ENCODE measurements at regions not wholly inside any gene's neighbourhood (a gene's known extent, or its start where the extent isn't known, plus 50 kb on each side); places are given as distances from the start of the nearest gene placed in this dataset.

GRCh38 chr13:47081850-47082249, 185.0 kb upstream of the HTR2A start:
- Mint-ChIP-seq H3K9me3 (peaks cover 3% of the 10 kb centered on the region), H3K27ac (no peak overlapping the region), H3K4me1 (ENCODE audit: low read depth) (no peaks in the 10 kb centered on the region), H3K36me3 (ENCODE audit: low read depth) (no peaks in the 10 kb centered on the region), H3K27me3 (ENCODE audit: low read depth) (peaks cover 2% of the 10 kb centered on the region), H3K4me3 (no peak overlapping the region)
- CTCF ChIA-PET, result no interaction called here
- intact Hi-C loops (cut with micrococcal nuclease), result no loop called here
- DNase-seq, result no peak

- Mint-ChIP-seq H3K27me3 (ENCODE audit: low read depth) (peaks cover 2% of the 10 kb centered on the region), H3K4me1 (ENCODE audit: low read depth) (no peaks in the 10 kb centered on the region), H3K4me3 (no peak overlapping the region), H3K27ac (no peak overlapping the region), H3K9me3 (peaks cover 3% of the 10 kb centered on the region), H3K36me3 (ENCODE audit: low read depth) (no peaks in the 10 kb centered on the region)
- no peak for DNase-seq
- intact Hi-C loops (cut with micrococcal nuclease), result no loop called here
- CTCF ChIA-PET, result no interaction called here
Measured at GRCh38 chr13:47081246-47081645, 184.4 kb upstream of the HTR2A start.

DNA sequence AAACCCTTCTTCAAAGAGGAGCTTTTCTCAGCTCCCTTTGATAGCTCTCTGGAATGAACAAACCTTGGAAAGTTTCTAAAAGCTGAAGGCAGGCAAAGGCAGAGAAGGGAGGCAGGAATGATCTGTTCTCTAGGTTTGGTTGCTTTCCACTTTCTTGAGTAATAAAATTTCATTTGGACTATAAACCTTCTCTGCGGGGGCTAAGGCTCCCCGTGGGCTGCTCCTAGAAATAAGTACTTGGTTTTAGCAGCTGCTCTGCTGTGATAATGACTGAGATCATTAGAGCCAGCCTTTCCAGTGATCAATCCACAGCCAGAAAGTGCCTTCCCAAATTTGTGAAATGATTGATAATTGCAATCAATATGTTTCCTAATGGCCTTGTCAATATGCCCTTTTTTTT, 183.8 kb upstream of the HTR2A start:
- Mint-ChIP-seq H3K9me3 (peaks cover 3% of the 10 kb centered on the region), H3K27me3 (ENCODE audit: low read depth) (peaks cover 2% of the 10 kb centered on the region), H3K4me1 (ENCODE audit: low read depth) (no peaks in the 10 kb centered on the region), H3K27ac (no peak overlapping the region), H3K4me3 (no peak overlapping the region), H3K36me3 (ENCODE audit: low read depth) (no peaks in the 10 kb centered on the region)
- intact Hi-C loops (cut with micrococcal nuclease), result no loop called here
- no peak for DNase-seq
- CTCF ChIA-PET, result no interaction called here

DNA sequence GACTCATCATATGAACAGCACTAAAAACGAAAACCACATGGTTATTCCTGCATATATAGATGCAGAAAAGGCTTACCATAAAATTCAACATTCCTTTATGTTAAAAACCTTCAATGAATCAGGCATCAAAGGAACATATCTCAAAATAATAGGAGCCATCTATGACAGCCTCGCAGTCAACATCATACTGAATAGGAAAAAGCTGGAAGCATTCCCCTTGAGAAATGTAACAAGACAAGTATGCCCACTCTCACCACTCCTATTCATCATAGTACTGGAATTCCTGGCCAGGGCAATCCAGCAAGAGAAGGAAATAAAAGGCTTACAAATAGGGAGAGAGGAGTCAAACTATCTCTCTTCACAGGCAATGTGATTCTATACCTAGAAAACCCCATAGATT, 179.6 kb upstream of the HTR2A start:
- H3K4me3 Mint-ChIP-seq, result no peak overlapping the region
- no peak for DNase-seq
- CTCF ChIA-PET, result no interaction called here
- no peak overlapping the region for H3K27ac Mint-ChIP-seq
- no peaks in the 10 kb centered on the region for H3K36me3 Mint-ChIP-seq (ENCODE audit: low read depth)
- H3K9me3 Mint-ChIP-seq, result peaks cover 9% of the 10 kb centered on the region
- intact Hi-C loops (cut with micrococcal nuclease), result no loop called here
- H3K27me3 Mint-ChIP-seq (ENCODE audit: low read depth), result peaks cover 4% of the 10 kb centered on the region
- H3K4me1 Mint-ChIP-seq (ENCODE audit: low read depth), result no peaks in the 10 kb centered on the region

GRCh38 chr13:47069133-47069532, 172.3 kb upstream of the HTR2A start:
- CTCF ChIA-PET, result no interaction called here
- no peak for DNase-seq
- peaks cover 4% of the 10 kb centered on the region for H3K9me3 Mint-ChIP-seq
- peaks cover 14% of the 10 kb centered on the region for H3K27me3 Mint-ChIP-seq (ENCODE audit: low read depth)
- no peak overlapping the region for H3K27ac Mint-ChIP-seq
- no peaks in the 10 kb centered on the region for H3K36me3 Mint-ChIP-seq (ENCODE audit: low read depth)
- no peaks in the 10 kb centered on the region for H3K4me1 Mint-ChIP-seq (ENCODE audit: low read depth)
- intact Hi-C loops (cut with micrococcal nuclease), result no loop called here
- H3K4me3 Mint-ChIP-seq, result no peak overlapping the region

- no peak for DNase-seq
- no peaks in the 10 kb centered on the region for H3K36me3 Mint-ChIP-seq (ENCODE audit: low read depth)
- H3K27ac Mint-ChIP-seq, result no peak overlapping the region
- no peak overlapping the region for H3K4me3 Mint-ChIP-seq
- peaks cover 10% of the 10 kb centered on the region for H3K9me3 Mint-ChIP-seq
- CTCF ChIA-PET, result no interaction called here
- H3K27me3 Mint-ChIP-seq (ENCODE audit: low read depth), result peaks cover 15% of the 10 kb centered on the region
- H3K4me1 Mint-ChIP-seq (ENCODE audit: low read depth), result no peaks in the 10 kb centered on the region
- intact Hi-C loops (cut with micrococcal nuclease), result no loop called here
Measured at GRCh38 chr13:47067306-47067705, 170.5 kb upstream of the HTR2A start.

GRCh38 chr13:47066226-47066625, 169.4 kb upstream of the HTR2A start:
- Mint-ChIP-seq H3K4me1 (ENCODE audit: low read depth) (no peaks in the 10 kb centered on the region), H3K36me3 (ENCODE audit: low read depth) (no peaks in the 10 kb centered on the region)
- intact Hi-C loops (cut with micrococcal nuclease), result no loop called here

GRCh38 chr13:47064381-47064780, 167.5 kb upstream of the HTR2A start:
- H3K4me3 Mint-ChIP-seq, result no peak overlapping the region
- peaks cover 15% of the 10 kb centered on the region for H3K9me3 Mint-ChIP-seq
- no peaks in the 10 kb centered on the region for H3K4me1 Mint-ChIP-seq (ENCODE audit: low read depth)
- intact Hi-C loops (cut with micrococcal nuclease), result no loop called here
- CTCF ChIA-PET, result no interaction called here
- DNase-seq, result no peak
- H3K36me3 Mint-ChIP-seq (ENCODE audit: low read depth), result no peaks in the 10 kb centered on the region
- no peak overlapping the region for H3K27ac Mint-ChIP-seq
- peaks cover 9% of the 10 kb centered on the region for H3K27me3 Mint-ChIP-seq (ENCODE audit: low read depth)

More at GRCh38 chr13:47066226-47066625, 169.4 kb upstream of the HTR2A start:
- CTCF ChIA-PET, result no interaction called here
- H3K27ac Mint-ChIP-seq, result no peak overlapping the region
- H3K9me3 Mint-ChIP-seq, result peaks cover 11% of the 10 kb centered on the region
- peaks cover 13% of the 10 kb centered on the region for H3K27me3 Mint-ChIP-seq (ENCODE audit: low read depth)
- no peak overlapping the region for H3K4me3 Mint-ChIP-seq
- no peak for DNase-seq

- CTCF ChIA-PET, result no interaction called here
- intact Hi-C loops (cut with micrococcal nuclease), result no loop called here
- Mint-ChIP-seq H3K36me3 (ENCODE audit: low read depth) (no peaks in the 10 kb centered on the region), H3K4me3 (no peak overlapping the region), H3K4me1 (ENCODE audit: low read depth) (no peaks in the 10 kb centered on the region), H3K9me3 (no peaks in the 10 kb centered on the region), H3K27me3 (ENCODE audit: low read depth) (peaks cover 4% of the 10 kb centered on the region), H3K27ac (no peak overlapping the region)
- no peak for DNase-seq
Measured at GRCh38 chr13:47049276-47049989, 152.6 kb upstream of the HTR2A start.

GRCh38 chr13:47046706-47047105, 149.9 kb upstream of the HTR2A start:
- CTCF ChIA-PET, result interaction anchor here (0.6 kb wide), 1 partner anchor 85 kb away, joined by 3 read pairs; no protein-coding TSS in a partner anchor
- Mint-ChIP-seq H3K9me3 (no peaks in the 10 kb centered on the region), H3K4me3 (no peak overlapping the region), H3K4me1 (ENCODE audit: low read depth) (no peaks in the 10 kb centered on the region), H3K27ac (no peak overlapping the region), H3K27me3 (ENCODE audit: low read depth) (peaks cover 8% of the 10 kb centered on the region), H3K36me3 (ENCODE audit: low read depth) (no peaks in the 10 kb centered on the region)
- intact Hi-C loops (cut with micrococcal nuclease), result no loop called here
- DNase-seq, result no peak

- Mint-ChIP-seq H3K36me3 (ENCODE audit: low read depth) (no peaks in the 10 kb centered on the region), H3K27ac (no peak overlapping the region), H3K4me1 (ENCODE audit: low read depth) (no peaks in the 10 kb centered on the region), H3K4me3 (no peak overlapping the region), H3K9me3 (no peaks in the 10 kb centered on the region), H3K27me3 (ENCODE audit: low read depth) (peaks cover 13% of the 10 kb centered on the region)
- intact Hi-C loops (cut with micrococcal nuclease), result no loop called here
- CTCF ChIA-PET, result no interaction called here
- DNase-seq, result no peak
Measured at GRCh38 chr13:47044842-47045241, 148.0 kb upstream of the HTR2A start.

DNA sequence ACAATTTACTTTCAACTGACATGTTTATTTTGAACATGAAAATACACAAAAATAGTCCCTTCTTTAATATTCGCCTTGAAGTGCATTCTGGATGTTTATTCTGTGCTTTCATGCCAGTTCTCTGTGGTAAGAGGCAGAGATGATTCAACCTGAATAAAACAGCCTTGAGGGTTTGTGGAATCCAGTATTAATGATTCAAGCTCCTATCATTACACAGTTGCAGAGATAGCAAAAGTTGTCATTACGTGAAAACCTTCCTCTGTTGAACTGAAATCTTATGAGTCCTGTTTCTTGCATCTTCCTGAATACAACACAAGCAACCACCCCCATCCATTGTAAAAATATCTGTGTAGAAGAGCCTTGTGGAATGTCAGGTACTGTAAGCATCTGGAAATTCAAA, 142.3 kb upstream of the HTR2A start:
- Mint-ChIP-seq H3K9me3 (no peaks in the 10 kb centered on the region), H3K4me1 (ENCODE audit: low read depth) (no peaks in the 10 kb centered on the region), H3K36me3 (ENCODE audit: low read depth) (no peaks in the 10 kb centered on the region), H3K4me3 (no peak overlapping the region), H3K27me3 (ENCODE audit: low read depth) (peaks cover 24% of the 10 kb centered on the region), H3K27ac (no peak overlapping the region)
- intact Hi-C loops (cut with micrococcal nuclease), result no loop called here
- no peak for DNase-seq
- CTCF ChIA-PET, result no interaction called here

DNA sequence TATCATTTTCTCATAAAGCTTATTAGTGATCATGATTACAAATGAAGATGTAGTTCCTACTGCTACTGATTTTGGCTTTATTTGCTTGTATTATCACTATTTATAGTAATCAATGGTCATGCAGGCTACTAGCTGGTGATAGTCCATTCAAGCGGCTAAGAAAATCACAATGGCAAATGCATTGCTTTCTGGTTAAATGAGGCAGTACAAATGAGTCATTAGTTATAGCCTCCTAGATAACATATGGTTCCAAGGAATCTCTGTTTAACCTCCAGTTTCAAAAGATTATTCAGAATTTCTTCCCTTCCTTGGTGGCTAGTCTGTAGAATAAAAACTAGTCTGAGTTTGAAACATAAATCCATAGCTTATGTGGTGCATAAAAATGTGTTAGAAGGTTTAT, 141.3 kb upstream of the HTR2A start:
- Mint-ChIP-seq H3K9me3 (no peaks in the 10 kb centered on the region), H3K4me3 (no peak overlapping the region), H3K36me3 (ENCODE audit: low read depth) (no peaks in the 10 kb centered on the region), H3K27ac (no peak overlapping the region), H3K27me3 (ENCODE audit: low read depth) (peaks cover 20% of the 10 kb centered on the region), H3K4me1 (ENCODE audit: low read depth) (no peaks in the 10 kb centered on the region)
- no peak for DNase-seq
- CTCF ChIA-PET, result no interaction called here
- intact Hi-C loops (cut with micrococcal nuclease), result no loop called here
